ENCODE measurements at regions not wholly inside any gene's neighbourhood (a gene's known extent, or its start where the extent isn't known, plus 50 kb on each side); places are given as distances from the start of the nearest gene placed in this dataset.

DNA sequence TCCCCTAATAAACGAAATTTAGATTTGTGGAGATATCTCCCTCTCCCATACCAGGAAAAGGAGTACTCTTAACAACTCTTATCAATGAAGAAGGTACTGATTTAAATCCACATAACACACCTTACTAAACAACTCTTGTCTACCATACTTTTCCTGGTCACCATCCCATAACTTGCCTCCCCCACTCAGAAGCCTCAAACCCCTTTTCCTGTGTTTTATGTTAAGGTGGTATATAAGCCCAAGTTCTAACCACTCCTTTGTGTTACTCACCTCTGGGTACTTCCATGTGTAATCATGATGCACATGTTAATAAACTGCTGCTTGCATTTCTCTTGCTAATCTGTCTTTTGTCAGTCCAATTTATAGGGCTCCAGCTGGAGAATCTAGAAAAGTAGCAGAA lies 330.7 kb downstream of the CD83 start:
- TF ChIP-seq, protein P1, sequence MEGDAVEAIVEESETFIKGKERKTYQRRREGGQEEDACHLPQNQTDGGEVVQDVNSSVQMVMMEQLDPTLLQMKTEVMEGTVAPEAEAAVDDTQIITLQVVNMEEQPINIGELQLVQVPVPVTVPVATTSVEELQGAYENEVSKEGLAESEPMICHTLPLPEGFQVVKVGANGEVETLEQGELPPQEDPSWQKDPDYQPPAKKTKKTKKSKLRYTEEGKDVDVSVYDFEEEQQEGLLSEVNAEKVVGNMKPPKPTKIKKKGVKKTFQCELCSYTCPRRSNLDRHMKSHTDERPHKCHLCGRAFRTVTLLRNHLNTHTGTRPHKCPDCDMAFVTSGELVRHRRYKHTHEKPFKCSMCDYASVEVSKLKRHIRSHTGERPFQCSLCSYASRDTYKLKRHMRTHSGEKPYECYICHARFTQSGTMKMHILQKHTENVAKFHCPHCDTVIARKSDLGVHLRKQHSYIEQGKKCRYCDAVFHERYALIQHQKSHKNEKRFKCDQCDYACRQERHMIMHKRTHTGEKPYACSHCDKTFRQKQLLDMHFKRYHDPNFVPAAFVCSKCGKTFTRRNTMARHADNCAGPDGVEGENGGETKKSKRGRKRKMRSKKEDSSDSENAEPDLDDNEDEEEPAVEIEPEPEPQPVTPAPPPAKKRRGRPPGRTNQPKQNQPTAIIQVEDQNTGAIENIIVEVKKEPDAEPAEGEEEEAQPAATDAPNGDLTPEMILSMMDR (IDR thresholded peaks at IDR 0.05) = no peak
- ATAC-seq (ENCODE audit: low FRiP score) = no peak
- no peak for DNase-seq (ENCODE audit: low spot score)

DNA sequence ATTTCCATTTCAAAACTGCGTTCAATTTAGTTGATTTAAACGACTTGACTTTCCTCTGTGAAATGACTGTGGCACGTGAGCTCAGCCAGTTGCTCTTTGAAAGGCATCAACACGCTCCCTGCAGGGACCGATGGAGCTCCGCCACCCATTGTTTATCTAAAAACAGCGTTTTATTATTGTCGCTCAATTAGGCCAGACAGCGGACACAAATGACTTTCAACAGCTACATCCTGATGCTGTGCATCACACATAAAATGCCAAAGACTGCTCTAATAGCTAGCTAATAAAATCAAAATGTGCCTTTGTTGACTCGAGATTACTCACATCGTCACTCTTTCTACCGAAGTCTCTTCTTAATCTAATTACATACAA lies 332.5 kb downstream of the CD83 start:
- no peak for ATAC-seq (ENCODE audit: low FRiP score)
- TF ChIP-seq, protein P1 (IDR thresholded peaks at IDR 0.05) = no peak
- DNase-seq (ENCODE audit: low spot score) = no peak

DNA sequence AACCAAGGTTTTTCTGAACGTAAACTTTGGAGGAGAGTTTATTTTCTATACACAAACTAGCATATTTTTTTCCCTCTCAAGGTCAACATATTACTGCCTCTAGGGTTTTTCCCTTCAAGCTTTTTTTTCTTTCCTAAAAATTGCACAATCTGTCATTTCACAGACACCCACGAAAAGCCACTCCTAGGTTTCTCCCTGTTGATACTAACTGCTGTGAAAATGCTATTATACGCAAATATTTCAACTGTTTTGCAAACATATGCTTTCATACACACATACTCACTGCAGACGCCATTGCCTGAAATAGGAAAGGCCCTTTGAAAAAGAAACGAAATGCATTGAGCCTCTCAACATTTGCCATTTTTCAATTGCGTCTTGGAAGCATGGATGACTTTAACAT lies 333.0 kb downstream of the CD83 start:
- DNase-seq (ENCODE audit: low spot score) = no peak
- ATAC-seq (ENCODE audit: low FRiP score) = no peak
- TF ChIP-seq, protein P1 (IDR thresholded peaks at IDR 0.05) = no peak

DNA sequence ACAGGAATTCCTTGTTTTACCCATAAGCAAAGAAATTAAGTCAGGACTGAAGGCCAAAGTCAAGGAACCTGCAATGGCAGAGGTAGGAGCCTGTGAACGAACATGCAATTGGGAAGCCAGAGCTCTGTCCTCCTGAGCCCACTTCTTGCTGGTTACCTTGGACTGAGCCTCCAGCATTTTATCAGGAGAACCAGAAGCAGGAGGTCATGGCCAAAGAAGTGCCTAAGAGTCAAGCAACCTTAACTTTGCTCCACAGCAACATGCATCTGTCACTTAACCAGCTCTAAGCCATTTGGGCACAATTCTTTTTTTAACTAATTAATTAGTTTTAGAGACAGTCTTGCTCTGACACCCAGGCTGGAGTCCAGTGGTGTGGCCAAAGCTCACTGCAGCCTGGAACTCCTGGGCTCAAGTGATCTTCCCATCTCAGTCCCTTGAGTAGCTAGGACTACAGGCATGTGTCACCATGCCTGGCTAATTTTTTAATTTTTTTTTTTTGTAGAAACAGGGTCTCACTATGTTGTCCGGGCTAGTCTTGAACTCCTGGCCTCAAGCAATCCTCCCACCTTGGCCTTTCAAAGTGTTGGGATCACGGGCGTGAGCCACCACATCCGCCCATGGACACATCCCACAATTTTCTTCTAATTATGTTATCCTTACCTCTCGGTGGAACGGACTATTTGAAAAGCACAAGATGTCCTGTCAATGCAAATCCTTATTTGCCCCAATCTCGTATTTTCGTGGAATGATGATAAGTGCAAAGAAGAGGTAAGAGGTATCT lies 334.2 kb downstream of the CD83 start:
- TF ChIP-seq, protein P1 (IDR thresholded peaks at IDR 0.05) = no peak
- no peak for DNase-seq (ENCODE audit: low spot score)
- ATAC-seq (ENCODE audit: low FRiP score) = no peak

DNA sequence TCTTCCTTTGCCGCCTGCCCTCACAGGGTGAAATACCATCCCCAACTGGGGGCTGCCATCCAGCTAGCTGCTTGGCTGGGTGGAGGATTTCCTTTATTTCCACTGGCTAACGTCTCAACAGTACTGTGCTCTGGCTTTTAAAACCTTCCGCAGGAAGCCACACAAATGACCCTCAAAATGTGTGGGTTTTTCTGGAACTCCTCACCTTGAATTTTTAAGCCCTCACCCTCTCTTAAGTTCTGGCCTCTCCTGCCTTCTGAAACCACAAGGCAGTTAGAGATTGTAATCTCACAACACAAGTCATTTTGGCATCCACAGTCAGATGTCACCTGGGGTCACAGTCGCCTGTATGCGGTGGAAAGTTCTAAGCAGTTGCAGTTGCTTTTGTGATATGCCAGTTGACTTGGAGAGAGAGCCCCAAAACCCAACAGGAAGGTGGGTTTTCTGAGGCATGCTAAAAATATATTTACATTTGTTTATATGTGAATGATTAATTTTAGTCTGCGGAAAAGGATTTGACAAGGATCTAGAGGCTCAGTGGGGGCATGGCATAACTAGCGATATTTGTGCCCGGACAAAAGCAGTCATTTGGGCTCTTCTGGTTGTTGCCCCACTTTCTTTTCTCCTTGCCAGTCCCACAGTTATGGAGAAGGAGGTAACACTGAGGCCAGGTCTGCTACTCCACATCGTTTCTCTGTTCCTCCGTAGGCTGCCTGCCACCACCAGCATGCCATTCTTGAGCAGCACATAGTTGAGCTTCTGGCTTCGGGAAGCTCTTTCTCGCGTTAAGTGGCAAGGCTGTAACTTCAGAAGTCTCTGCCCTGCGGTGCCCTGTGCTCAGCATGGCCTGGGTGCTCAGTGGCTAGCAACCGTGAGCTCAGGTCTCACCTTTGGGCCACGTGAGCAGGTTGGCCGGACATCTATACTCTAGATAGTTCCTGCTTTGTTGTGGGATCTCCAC lies 335.3 kb downstream of the CD83 start:
- no peak for DNase-seq (ENCODE audit: low spot score)
- ATAC-seq (ENCODE audit: low FRiP score) = no peak
- TF ChIP-seq, protein P1 (IDR thresholded peaks at IDR 0.05) = no peak

DNA sequence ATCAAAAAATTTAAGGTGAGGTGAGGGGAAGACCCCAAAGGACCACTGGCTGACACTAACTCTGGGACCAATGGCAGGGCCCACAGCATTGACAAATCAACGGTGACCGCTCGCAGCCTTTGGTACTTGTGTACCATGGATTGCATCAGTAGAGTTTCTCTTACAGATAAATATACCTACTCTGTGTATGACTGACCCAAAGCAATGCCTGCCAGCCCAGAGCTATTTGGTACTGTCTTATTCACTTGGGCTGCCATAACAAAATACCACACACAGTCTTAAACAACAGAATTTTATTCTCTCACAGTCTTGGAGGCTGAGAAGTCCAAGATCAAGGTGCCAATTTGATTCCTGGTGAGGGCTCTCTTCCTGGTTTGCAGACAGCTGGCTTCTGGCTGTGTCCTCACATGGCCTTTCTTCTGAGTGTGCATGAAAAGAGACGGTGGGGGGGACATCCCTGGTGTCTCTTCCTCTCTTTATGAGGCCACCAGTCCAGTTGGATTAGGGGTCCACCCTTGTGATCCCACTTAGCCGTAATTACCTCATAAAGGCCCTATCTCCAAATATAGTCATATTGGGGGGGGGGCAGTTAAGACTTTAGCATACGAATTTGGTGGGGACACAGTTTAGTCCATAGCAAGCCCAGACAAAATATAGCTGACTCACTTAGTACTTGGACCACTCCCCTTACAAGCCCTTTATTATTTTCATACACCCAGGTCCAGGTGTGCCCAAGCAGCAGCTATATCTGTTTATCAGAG lies 336.3 kb downstream of the CD83 start:
- ATAC-seq (ENCODE audit: low FRiP score) (no peak), DNase-seq (ENCODE audit: low spot score) (no peak)
- TF ChIP-seq, protein P1 (IDR thresholded peaks at IDR 0.05) = no peak

Data from omental fat pad (tissue), 3 donors.